Neural cell (in vitro differentiated cells): ENCODE measurements at regions not wholly inside any gene's neighbourhood (a gene's known extent, or its start where the extent isn't known, plus 50 kb on each side); places are given as distances from the start of the nearest gene placed in this dataset.
A peak's percentile ranks its signal among the peaks of the same experiment; 100 is the strongest.

Experiments
- H2AFZ ChIP-seq: fragments of 200-600, 300-800 bp; sonication (generic), shearing (Covaris generic); 2 replicates; pipeline ENCODE4 v1.6.0; 2014; ENCODE audit warnings: low read depth, mild to moderate bottlenecking, antibody characterized with exemption, low read length, moderate library complexity
- H3F3A ChIP-seq: fragments of 200-600 bp; shearing (Covaris generic); 2 replicates; pipeline ENCODE4 v1.6.1; 2016; ENCODE audit warnings: mild to moderate bottlenecking, moderate library complexity, mixed read lengths, antibody characterized with exemption, low read length; ENCODE audit not compliant: insufficient read depth, poor library complexity, severe bottlenecking
- H3K27ac ChIP-seq: fragments of 200-600, 300-800 bp; sonication (generic), shearing (Covaris generic); 2 replicates; pipeline ENCODE4 v1.5.1; 2014; ENCODE audit warnings: mild to moderate bottlenecking, low read length, moderate library complexity
- H3K27me3 ChIP-seq: fragments of 300-800, 200-600 bp; sonication (generic), shearing (Covaris generic); 2 replicates; pipeline ENCODE4 v1.6.0; 2014; ENCODE audit warnings: mild to moderate bottlenecking, low read depth, low read length, moderate library complexity; ENCODE audit not compliant: insufficient read depth
- H3K36me3 ChIP-seq: fragments of 300-800, 200-600 bp; sonication (generic), shearing (Covaris generic); 2 replicates; pipeline ENCODE4 v1.5.1; 2014; ENCODE audit warnings: mild to moderate bottlenecking, antibody characterized with exemption, low read length, moderate library complexity; ENCODE audit not compliant: insufficient read depth
- H3K4me2 ChIP-seq: fragments of 300-800, 200-600 bp; sonication (generic), shearing (Covaris generic); 2 replicates; pipeline ENCODE4 v1.6.0; 2014; ENCODE audit warnings: mild to moderate bottlenecking, low read length
- H3K4me3 ChIP-seq: fragments of 300-800, 200-600 bp; sonication (generic), shearing (Covaris generic); 2 replicates; pipeline ENCODE4 v1.5.1; 2014; ENCODE audit warnings: mild to moderate bottlenecking, low read length, moderate library complexity
- H3K79me2 ChIP-seq: fragments of 200-600 bp; shearing (Covaris generic); replicated peaks from 2 replicates; pipeline ENCODE4 v1.6.0; 2014; ENCODE audit warnings: mild to moderate bottlenecking, low read length, moderate library complexity; ENCODE audit not compliant: insufficient read depth
- H3K9ac ChIP-seq: fragments of 300-800, 200-600 bp; sonication (generic), shearing (Covaris generic); 2 replicates; pipeline ENCODE4 v1.6.1; 2016; ENCODE audit warnings: mild to moderate bottlenecking, low read length, mixed read lengths
- H3K9me2 ChIP-seq: fragments of 200-600 bp; shearing (Covaris generic); 2 replicates; pipeline ENCODE4 v1.6.1; 2016; ENCODE audit warnings: mild to moderate bottlenecking, low read length, mixed read lengths; ENCODE audit not compliant: insufficient read depth
- H3K9me3 ChIP-seq: fragments of 200-600, 300-800 bp; sonication (generic), shearing (Covaris generic); 2 replicates; pipeline ENCODE4 v1.6.1; 2016; ENCODE audit warnings: mild to moderate bottlenecking, mixed run types, low read length, moderate library complexity, mixed read lengths
- H4K20me1 ChIP-seq: fragments of 200-600 bp; shearing (Covaris generic); 2 replicates; pipeline ENCODE4 v1.6.1; 2016; ENCODE audit warnings: mild to moderate bottlenecking, mixed run types; ENCODE audit not compliant: insufficient read depth
- EP300 ChIP-seq: fragments of 450-650 bp; conservative IDR thresholded peaks from 2 replicates; pipeline ENCODE4 v1.6.1; 2014; ENCODE audit warnings: antibody characterized with exemption, mild to moderate bottlenecking, moderate library complexity; ENCODE audit not compliant: poor library complexity, severe bottlenecking
- EZH2 ChIP-seq: fragments of 200-600, 300-800 bp; shearing (Covaris generic), sonication (generic); IDR thresholded peaks from 2 replicates; pipeline ENCODE4 v1.6.1; 2014; ENCODE audit warnings: antibody characterized with exemption, low read length, borderline replicate concordance, mild to moderate bottlenecking; ENCODE audit not compliant: insufficient read depth, poor library complexity, severe bottlenecking
- MXI1 ChIP-seq: fragments of 450-650 bp; conservative IDR thresholded peaks from 2 replicates; pipeline ENCODE4 v1.6.1; 2014; ENCODE audit warnings: antibody characterized with exemption, mild to moderate bottlenecking; ENCODE audit not compliant: poor library complexity, severe bottlenecking
- POLR2AphosphoS5 ChIP-seq: IDR thresholded peaks from 2 replicates; pipeline ENCODE4 v1.6.1; 2012
- RAD21 ChIP-seq: fragments of 450-650 bp; conservative IDR thresholded peaks from 2 replicates; pipeline ENCODE4 v1.6.1; 2014; ENCODE audit warnings: antibody characterized with exemption, mild to moderate bottlenecking, moderate library complexity
- REST ChIP-seq: IDR thresholded peaks from 2 replicates; pipeline ENCODE4 v1.6.1; 2012; ENCODE audit warnings: borderline replicate concordance
- SMC3 ChIP-seq: fragments of 450-650 bp; conservative IDR thresholded peaks from 2 replicates; pipeline ENCODE4 v1.6.1; 2014; ENCODE audit warnings: antibody characterized with exemption, mild to moderate bottlenecking, moderate library complexity; ENCODE audit not compliant: poor library complexity
- TAF1 ChIP-seq: IDR thresholded peaks from 2 replicates; pipeline ENCODE4 v1.6.1; 2012; ENCODE audit warnings: low read depth
- TF ChIP-seq, protein P1 (sequence below): fragments of 450-650 bp; IDR thresholded peaks from 2 replicates; pipeline ENCODE4 v1.5.1; 2014; ENCODE audit warnings: antibody characterized with exemption, mild to moderate bottlenecking, moderate library complexity; ENCODE audit not compliant: poor library complexity, severe bottlenecking

DNA sequence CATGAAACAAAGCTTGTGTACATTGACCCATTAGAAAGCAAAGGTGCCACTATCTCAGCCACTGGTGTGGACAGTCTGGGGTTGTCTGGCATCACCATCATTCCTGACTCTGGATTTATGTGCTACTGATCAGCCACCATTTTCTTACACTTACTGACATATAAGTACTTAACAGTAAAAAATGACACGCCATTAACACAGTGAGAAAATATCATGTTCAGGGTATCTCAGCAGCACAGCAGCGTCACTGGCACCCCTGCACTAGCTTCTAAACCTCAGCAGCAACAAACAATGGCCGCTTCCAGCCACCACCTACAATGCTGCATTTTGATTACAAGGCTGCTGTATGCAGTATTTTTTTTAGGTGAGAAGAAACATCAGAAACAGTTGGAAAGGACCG is 253.4 kb upstream of the HDAC4 start:
- no peak overlapping the region for H3K9ac ChIP-seq
- H3K9me2 ChIP-seq = no peaks in the 10 kb centered on the region
- no peaks in the 10 kb centered on the region for H3K9me3 ChIP-seq
- TF ChIP-seq SMC3 (peak; percentile 19), EZH2 (no peak), TAF1 (no peak), RAD21 (no peak), EP300 (no peak), MXI1 (no peak), REST (no peak), POLR2AphosphoS5 (peak; percentile 97)
- TF ChIP-seq, protein P1, sequence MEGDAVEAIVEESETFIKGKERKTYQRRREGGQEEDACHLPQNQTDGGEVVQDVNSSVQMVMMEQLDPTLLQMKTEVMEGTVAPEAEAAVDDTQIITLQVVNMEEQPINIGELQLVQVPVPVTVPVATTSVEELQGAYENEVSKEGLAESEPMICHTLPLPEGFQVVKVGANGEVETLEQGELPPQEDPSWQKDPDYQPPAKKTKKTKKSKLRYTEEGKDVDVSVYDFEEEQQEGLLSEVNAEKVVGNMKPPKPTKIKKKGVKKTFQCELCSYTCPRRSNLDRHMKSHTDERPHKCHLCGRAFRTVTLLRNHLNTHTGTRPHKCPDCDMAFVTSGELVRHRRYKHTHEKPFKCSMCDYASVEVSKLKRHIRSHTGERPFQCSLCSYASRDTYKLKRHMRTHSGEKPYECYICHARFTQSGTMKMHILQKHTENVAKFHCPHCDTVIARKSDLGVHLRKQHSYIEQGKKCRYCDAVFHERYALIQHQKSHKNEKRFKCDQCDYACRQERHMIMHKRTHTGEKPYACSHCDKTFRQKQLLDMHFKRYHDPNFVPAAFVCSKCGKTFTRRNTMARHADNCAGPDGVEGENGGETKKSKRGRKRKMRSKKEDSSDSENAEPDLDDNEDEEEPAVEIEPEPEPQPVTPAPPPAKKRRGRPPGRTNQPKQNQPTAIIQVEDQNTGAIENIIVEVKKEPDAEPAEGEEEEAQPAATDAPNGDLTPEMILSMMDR = no peak
- H3K36me3 ChIP-seq = no peaks in the 10 kb centered on the region
- H2AFZ ChIP-seq = no peak overlapping the region
- no peaks in the 10 kb centered on the region for H4K20me1 ChIP-seq
- H3K27me3 ChIP-seq = no peaks in the 10 kb centered on the region
- H3F3A ChIP-seq = no peaks in the 10 kb centered on the region
- H3K4me2 ChIP-seq = no peak overlapping the region
- H3K79me2 ChIP-seq = no peaks in the 10 kb centered on the region
- no peak overlapping the region for H3K4me3 ChIP-seq
- peak overlapping the region; percentile 41 for H3K27ac ChIP-seq

- H2AFZ ChIP-seq = no peak overlapping the region
- H3F3A ChIP-seq = no peaks in the 10 kb centered on the region
- no peak overlapping the region for H3K9ac ChIP-seq
- no peak overlapping the region for H3K27ac ChIP-seq
- no peak overlapping the region for H3K4me2 ChIP-seq
- H3K79me2 ChIP-seq = no peaks in the 10 kb centered on the region
- no peaks in the 10 kb centered on the region for H3K9me3 ChIP-seq
- TF ChIP-seq SMC3 (no peak), RAD21 (no peak), REST (no peak), POLR2AphosphoS5 (no peak), MXI1 (no peak)
- H3K36me3 ChIP-seq = no peaks in the 10 kb centered on the region
- H3K4me3 ChIP-seq = no peak overlapping the region
- H3K27me3 ChIP-seq = no peaks in the 10 kb centered on the region
- H4K20me1 ChIP-seq = no peaks in the 10 kb centered on the region
- no peaks in the 10 kb centered on the region for H3K9me2 ChIP-seq
Measured at GRCh38 chr2:239651859-239652258, 251.0 kb upstream of the HDAC4 start.
